Tibial nerve (tissue), 4 donors: ENCODE measurements at regions not wholly inside any gene's neighbourhood (a gene's known extent, or its start where the extent isn't known, plus 50 kb on each side); places are given as distances from the start of the nearest gene placed in this dataset.

Source experiments
- DNase-seq, 2 donors: peaks; one replicate each; pipeline ENCODE4 v3.0.0-alpha.2; 2019; ENCODE audit warnings: low spot score in 2 of 2
- H3K27ac ChIP-seq, 4 donors: fragments of 200-600 bp; sonication (generic) in 3 of 4; one replicate each; pipeline ENCODE4 v1.5.1; 2017 to 2019; ENCODE audit warnings: mild to moderate bottlenecking in 1 of 4
- H3K27me3 ChIP-seq, 2 donors: fragments of 200-600 bp; sonication (generic) in 1 of 2; one replicate each; pipeline versions ENCODE4 v1.5.1 to v1.6.0; 2017 to 2019
- H3K36me3 ChIP-seq, 3 donors: fragments of 200-600 bp; sonication (generic); one replicate each; pipeline ENCODE4 v1.5.1; 2018 to 2019
- H3K4me1 ChIP-seq, 4 donors: fragments of 200-600 bp; sonication (generic) in 3 of 4; one replicate each; pipeline ENCODE4 v1.5.1; 2017 to 2019
- H3K4me3 ChIP-seq, 4 donors: fragments of 200-600 bp; sonication (generic) in 3 of 4; one replicate each; pipeline ENCODE4 v1.5.1; 2017 to 2019; ENCODE audit warnings: mild to moderate bottlenecking in 1 of 4, moderate library complexity in 1 of 4
- H3K9me3 ChIP-seq, 4 donors: fragments of 200-600 bp; sonication (generic) in 3 of 4; one replicate each; pipeline ENCODE4 v1.5.1; 2017 to 2019
- CTCF ChIP-seq, 5 experiments: fragments of 200-600 bp in 3 of 5; fragments of 450-650 bp in 2 of 5; sonication (generic) in 3 of 5; IDR thresholded peaks; one replicate each; pipeline ENCODE4 v1.5.1; 2016 to 2019; ENCODE audit warnings: antibody characterized with exemption in 5 of 5, mild to moderate bottlenecking in 3 of 5, moderate library complexity in 2 of 5
- EP300 ChIP-seq, 2 donors: sonication (generic); formaldehyde crosslinking; IDR thresholded peaks; one replicate each; pipeline ENCODE4 v1.6.1; 2017; ENCODE audit warnings: antibody characterized with exemption in 2 of 2, mild to moderate bottlenecking in 1 of 2
- POLR2A ChIP-seq, 2 donors: fragments of 450-650 bp; IDR thresholded peaks; one replicate each; pipeline ENCODE4 v1.6.1; 2017; ENCODE audit warnings: antibody characterized with exemption in 2 of 2, mild to moderate bottlenecking in 2 of 2, moderate library complexity in 2 of 2
- WGBS, 2 donors: methylation state at CpG; one replicate each; pipeline ENCODE4 v1.1.5; 2018; 5-methylcytosine and 5-hydroxymethylcytosine counted together

- TF ChIP-seq EP300 (IDR thresholded peaks at IDR 0.05) (no peak), POLR2A (IDR thresholded peaks at IDR 0.05) (no peak), CTCF (IDR thresholded peaks at IDR 0.05) (no peak)
- Histone ChIP-seq H3K4me1 (peaks cover 0 to under 1% (median 0%) of the 10 kb centered on the region in 4 donors), H3K27ac (no peak overlapping the region), H3K36me3 (peaks cover 0 to 13% (median 0%) of the 10 kb centered on the region in 3 donors), H3K27me3 (no peaks in the 10 kb centered on the region), H3K9me3 (peaks cover 0 to 4% (median 0%) of the 10 kb centered on the region in 4 donors), H3K4me3 (no peak overlapping the region)
- WGBS, 2 donors: 88 to 92% methylated on average over 8 of the region's 8 CpGs
- DNase-seq: no peak
These were observed 1471.7 kb downstream of the UQCRFS1 start for GRCh38 chr19:27741236-27741635.

GRCh38 chr19:27740396-27740795 is 1472.6 kb downstream of the UQCRFS1 start:
- H3K4me1 ChIP-seq: no peaks in the 10 kb centered on the region
- no peak overlapping the region for H3K4me3 ChIP-seq
- H3K36me3 ChIP-seq: peaks cover 0 to 11% (median 0%) of the 10 kb centered on the region in 3 donors
- H3K27ac ChIP-seq: no peak overlapping the region
- H3K9me3 ChIP-seq: peaks cover 0 to 4% (median 0%) of the 10 kb centered on the region in 4 donors
- H3K27me3 ChIP-seq: no peaks in the 10 kb centered on the region
- no peak for DNase-seq
- WGBS, 2 donors: 61 to 73% methylated on average over 3 of the region's 3 CpGs
- TF ChIP-seq CTCF (IDR thresholded peaks at IDR 0.05) (no peak), POLR2A (IDR thresholded peaks at IDR 0.05) (no peak), EP300 (IDR thresholded peaks at IDR 0.05) (no peak)

- H3K4me3 ChIP-seq: no peak overlapping the region
- no peak for TF ChIP-seq POLR2A (IDR thresholded peaks at IDR 0.05)
- no peak for TF ChIP-seq CTCF (IDR thresholded peaks at IDR 0.05)
- no peak for TF ChIP-seq EP300 (IDR thresholded peaks at IDR 0.05)
- no peaks in the 10 kb centered on the region for H3K36me3 ChIP-seq
- peaks cover 0 to 14% (median 0%) of the 10 kb centered on the region in 4 donors for H3K9me3 ChIP-seq
- WGBS, 2 donors: 83 to 84% methylated on average over 7 of the region's 7 CpGs
- no peak overlapping the region for H3K27ac ChIP-seq
- no peak for DNase-seq
- no peaks in the 10 kb centered on the region for H3K4me1 ChIP-seq
- no peaks in the 10 kb centered on the region for H3K27me3 ChIP-seq
These were observed 1474.3 kb downstream of the UQCRFS1 start for GRCh38 chr19:27738569-27739193.

GRCh38 chr19:27736225-27736624 is 1476.7 kb downstream of the UQCRFS1 start:
- 94 to 95% methylated on average over 4 of the region's 4 CpGs for WGBS, 2 donors

More at GRCh38 chr19:27736225-27736624, 1476.7 kb downstream of the UQCRFS1 start:
- Histone ChIP-seq H3K4me3 (no peak overlapping the region), H3K36me3 (no peaks in the 10 kb centered on the region), H3K27me3 (no peaks in the 10 kb centered on the region), H3K4me1 (no peaks in the 10 kb centered on the region), H3K27ac (no peak overlapping the region), H3K9me3 (peaks cover 0 to 38% (median 4%) of the 10 kb centered on the region in 4 donors)
- DNase-seq: no peak
- no peak for TF ChIP-seq POLR2A (IDR thresholded peaks at IDR 0.05)
- TF ChIP-seq EP300 (IDR thresholded peaks at IDR 0.05): no peak
- no peak for TF ChIP-seq CTCF (IDR thresholded peaks at IDR 0.05)
